ENCODE measurements at regions not wholly inside any gene's neighbourhood (a gene's known extent, or its start where the extent isn't known, plus 50 kb on each side); places are given as distances from the start of the nearest gene placed in this dataset.

DNA sequence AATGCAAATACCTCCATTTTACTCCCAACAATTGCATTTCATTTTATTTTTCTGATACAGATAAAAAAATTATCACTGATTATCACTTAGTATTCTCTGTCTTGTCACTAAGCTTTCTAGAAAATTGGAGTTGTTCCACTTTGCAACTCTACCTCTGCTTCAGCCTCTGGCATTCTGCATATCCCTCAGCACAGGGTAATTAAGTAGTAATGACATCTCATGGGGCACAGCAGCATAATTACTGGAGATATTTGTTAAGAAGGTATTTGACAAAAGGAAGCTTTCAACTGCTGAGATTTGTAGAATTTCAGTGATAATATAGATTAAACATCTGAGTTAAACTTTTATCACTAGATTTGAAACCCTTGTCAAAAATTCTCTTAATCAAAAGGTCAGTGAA, 446.2 kb downstream of the HTR1A start:
- peaks cover 2 to 41% (median 3%) of the 10 kb centered on the region in 5 donors for H3K9me3 Mint-ChIP-seq
- H3K27ac Mint-ChIP-seq, result no peak overlapping the region
- Histone ChIP-seq H3K4me1 (ENCODE audit: insufficient read depth, low read length) (no peaks in the 10 kb centered on the region), H3K36me3 (ENCODE audit: insufficient read depth, low read length) (no peaks in the 10 kb centered on the region), H3K27me3 (ENCODE audit: insufficient read depth, low read length, poor library complexity, severe bottlenecking) (no peaks in the 10 kb centered on the region), H3K4me3 (ENCODE audit: low read length) (no peak overlapping the region), H3K9me3 (ENCODE audit: low read length) (no peaks in the 10 kb centered on the region), H3K27ac (ENCODE audit: low read depth, low read length) (no peak overlapping the region)
- ChIA-PET CTCF (no interaction called here), POLR2A (no interaction called here)
- no peaks in the 10 kb centered on the region for H3K36me3 Mint-ChIP-seq
- H3K4me1 Mint-ChIP-seq, result no peaks in the 10 kb centered on the region
- H3K27me3 Mint-ChIP-seq, result no peaks in the 10 kb centered on the region
- DNase-seq, result no peak
- H3K4me3 Mint-ChIP-seq, result no peak overlapping the region

GRCh38 chr5:63500242-63500641, 462.0 kb downstream of the HTR1A start:
- no peak for DNase-seq
- Mint-ChIP-seq H3K36me3 (no peaks in the 10 kb centered on the region), H3K27ac (no peak overlapping the region), H3K27me3 (no peaks in the 10 kb centered on the region), H3K9me3 (peaks cover 0 to 9% (median 4%) of the 10 kb centered on the region in 5 donors), H3K4me1 (no peaks in the 10 kb centered on the region), H3K4me3 (no peak overlapping the region)
- Histone ChIP-seq H3K27ac (ENCODE audit: low read depth, low read length) (no peak overlapping the region), H3K27me3 (ENCODE audit: insufficient read depth, low read length, poor library complexity, severe bottlenecking) (no peaks in the 10 kb centered on the region), H3K4me3 (ENCODE audit: low read length) (no peak overlapping the region), H3K36me3 (ENCODE audit: insufficient read depth, low read length) (no peaks in the 10 kb centered on the region), H3K4me1 (ENCODE audit: insufficient read depth, low read length) (no peaks in the 10 kb centered on the region), H3K9me3 (ENCODE audit: low read length) (no peaks in the 10 kb centered on the region)
- POLR2A ChIA-PET, result no interaction called here
- CTCF ChIA-PET, result no interaction called here

GRCh38 chr5:63495225-63495624, 467.0 kb downstream of the HTR1A start:
- Mint-ChIP-seq H3K27me3 (no peaks in the 10 kb centered on the region), H3K9me3 (peaks cover 0 to 11% (median 1%) of the 10 kb centered on the region in 5 donors), H3K4me1 (no peaks in the 10 kb centered on the region), H3K4me3 (no peak overlapping the region), H3K27ac (no peak overlapping the region), H3K36me3 (no peaks in the 10 kb centered on the region)
- no peak for DNase-seq
- no peak overlapping the region for H3K4me3 ChIP-seq (ENCODE audit: low read length)
- no peaks in the 10 kb centered on the region for H3K9me3 ChIP-seq (ENCODE audit: low read length)
- POLR2A ChIA-PET, result no interaction called here
- H3K4me1 ChIP-seq (ENCODE audit: insufficient read depth, low read length), result no peaks in the 10 kb centered on the region
- H3K36me3 ChIP-seq (ENCODE audit: insufficient read depth, low read length), result no peaks in the 10 kb centered on the region
- no peak overlapping the region for H3K27ac ChIP-seq (ENCODE audit: low read depth, low read length)
- CTCF ChIA-PET, result no interaction called here
- H3K27me3 ChIP-seq (ENCODE audit: insufficient read depth, low read length, poor library complexity, severe bottlenecking), result no peaks in the 10 kb centered on the region

- no peaks in the 10 kb centered on the region for H3K9me3 ChIP-seq (ENCODE audit: low read length)
- Mint-ChIP-seq H3K9me3 (peaks cover 2 to 16% (median 11%) of the 10 kb centered on the region in 5 donors), H3K27ac (no peak overlapping the region), H3K4me3 (no peak overlapping the region), H3K4me1 (no peaks in the 10 kb centered on the region), H3K36me3 (no peaks in the 10 kb centered on the region), H3K27me3 (no peaks in the 10 kb centered on the region)
- no peaks in the 10 kb centered on the region for H3K36me3 ChIP-seq (ENCODE audit: insufficient read depth, low read length)
- CTCF ChIA-PET, result no interaction called here
- H3K27me3 ChIP-seq (ENCODE audit: insufficient read depth, low read length, poor library complexity, severe bottlenecking), result no peaks in the 10 kb centered on the region
- no peak for DNase-seq
- H3K4me3 ChIP-seq (ENCODE audit: low read length), result no peak overlapping the region
- no peaks in the 10 kb centered on the region for H3K4me1 ChIP-seq (ENCODE audit: insufficient read depth, low read length)
- no peak overlapping the region for H3K27ac ChIP-seq (ENCODE audit: low read depth, low read length)
- POLR2A ChIA-PET, result no interaction called here
These were observed 478.9 kb downstream of the HTR1A start for GRCh38 chr5:63483338-63483737.

GRCh38 chr5:63473335-63473967, 488.8 kb downstream of the HTR1A start:
- Histone ChIP-seq H3K9me3 (ENCODE audit: low read length) (no peaks in the 10 kb centered on the region), H3K4me3 (ENCODE audit: low read length) (no peak overlapping the region), H3K27ac (ENCODE audit: low read depth, low read length) (no peak overlapping the region), H3K4me1 (ENCODE audit: insufficient read depth, low read length) (no peaks in the 10 kb centered on the region), H3K36me3 (ENCODE audit: insufficient read depth, low read length) (no peaks in the 10 kb centered on the region), H3K27me3 (ENCODE audit: insufficient read depth, low read length, poor library complexity, severe bottlenecking) (no peaks in the 10 kb centered on the region)
- H3K4me1 Mint-ChIP-seq, result no peaks in the 10 kb centered on the region
- ChIA-PET CTCF (no interaction called here), POLR2A (no interaction called here)
- no peaks in the 10 kb centered on the region for H3K36me3 Mint-ChIP-seq
- no peak for DNase-seq
- no peaks in the 10 kb centered on the region for H3K27me3 Mint-ChIP-seq
- H3K27ac Mint-ChIP-seq, result no peak overlapping the region
- peaks cover under 1 to 16% (median 10%) of the 10 kb centered on the region in 5 donors for H3K9me3 Mint-ChIP-seq
- no peak overlapping the region for H3K4me3 Mint-ChIP-seq

DNA sequence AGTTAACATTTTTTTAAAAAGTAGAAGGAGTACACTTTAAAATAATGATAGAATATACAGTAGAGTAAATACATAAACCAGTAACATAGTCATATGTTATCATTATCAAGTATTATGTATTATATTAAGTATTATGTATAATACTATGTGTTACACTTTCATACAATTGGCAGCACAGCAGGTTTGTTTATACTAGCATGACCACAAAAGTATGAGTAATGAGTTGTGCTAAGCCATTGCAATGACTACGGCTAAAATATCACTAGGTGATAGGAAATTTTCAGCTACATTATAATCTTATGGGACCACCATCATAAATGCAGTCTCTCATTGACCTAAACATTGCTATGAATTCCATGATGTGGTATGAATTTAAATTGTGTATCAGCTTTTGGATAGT, 506.0 kb downstream of the HTR1A start:
- Histone ChIP-seq H3K36me3 (ENCODE audit: insufficient read depth, low read length) (no peaks in the 10 kb centered on the region), H3K4me3 (ENCODE audit: low read length) (no peak overlapping the region), H3K27ac (ENCODE audit: low read depth, low read length) (no peak overlapping the region), H3K27me3 (ENCODE audit: insufficient read depth, low read length, poor library complexity, severe bottlenecking) (no peaks in the 10 kb centered on the region), H3K4me1 (ENCODE audit: insufficient read depth, low read length) (no peaks in the 10 kb centered on the region), H3K9me3 (ENCODE audit: low read length) (no peaks in the 10 kb centered on the region)
- Mint-ChIP-seq H3K4me3 (no peak overlapping the region), H3K27me3 (no peaks in the 10 kb centered on the region), H3K36me3 (no peaks in the 10 kb centered on the region), H3K27ac (no peak overlapping the region), H3K4me1 (no peaks in the 10 kb centered on the region), H3K9me3 (peaks cover 0 to 10% (median 4%) of the 10 kb centered on the region in 5 donors)
- ChIA-PET POLR2A (no interaction called here), CTCF (no interaction called here)
- DNase-seq, result no peak

DNA sequence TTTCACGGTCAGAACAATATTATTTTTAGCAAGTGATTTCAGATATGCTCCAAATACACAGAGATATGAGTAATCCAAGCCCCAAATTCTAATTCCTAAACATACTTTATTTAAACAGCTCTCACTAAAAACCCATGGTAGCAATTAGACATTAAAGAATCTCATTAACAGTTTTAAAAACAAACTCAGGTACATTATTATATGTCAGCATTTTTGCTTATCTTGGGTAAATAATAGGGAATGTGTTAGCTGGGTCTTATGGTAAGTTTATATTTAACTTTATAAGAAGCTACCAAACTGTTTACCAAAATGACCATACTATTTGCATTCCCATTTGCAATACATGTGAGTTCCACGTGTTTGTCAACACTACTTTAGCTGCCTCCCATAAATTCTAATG, 511.1 kb downstream of the HTR1A start:
- no peaks in the 10 kb centered on the region for H3K27me3 Mint-ChIP-seq
- no peak overlapping the region for H3K27ac Mint-ChIP-seq
- no peaks in the 10 kb centered on the region for H3K36me3 Mint-ChIP-seq
- Histone ChIP-seq H3K27ac (ENCODE audit: low read depth, low read length) (no peak overlapping the region), H3K4me3 (ENCODE audit: low read length) (no peak overlapping the region), H3K27me3 (ENCODE audit: insufficient read depth, low read length, poor library complexity, severe bottlenecking) (no peaks in the 10 kb centered on the region), H3K9me3 (ENCODE audit: low read length) (no peaks in the 10 kb centered on the region), H3K4me1 (ENCODE audit: insufficient read depth, low read length) (no peaks in the 10 kb centered on the region), H3K36me3 (ENCODE audit: insufficient read depth, low read length) (no peaks in the 10 kb centered on the region)
- no peaks in the 10 kb centered on the region for H3K4me1 Mint-ChIP-seq
- peaks cover 0 to 16% (median 2%) of the 10 kb centered on the region in 5 donors for H3K9me3 Mint-ChIP-seq
- CTCF ChIA-PET, result no interaction called here
- no peak overlapping the region for H3K4me3 Mint-ChIP-seq
- no peak for DNase-seq
- POLR2A ChIA-PET, result no interaction called here

GRCh38 chr5:63439537-63439936, 522.7 kb downstream of the HTR1A start:
- Histone ChIP-seq H3K4me1 (ENCODE audit: insufficient read depth, low read length) (no peaks in the 10 kb centered on the region), H3K4me3 (ENCODE audit: low read length) (no peak overlapping the region), H3K27ac (ENCODE audit: low read depth, low read length) (no peak overlapping the region), H3K36me3 (ENCODE audit: insufficient read depth, low read length) (no peaks in the 10 kb centered on the region), H3K27me3 (ENCODE audit: insufficient read depth, low read length, poor library complexity, severe bottlenecking) (no peaks in the 10 kb centered on the region), H3K9me3 (ENCODE audit: low read length) (no peaks in the 10 kb centered on the region)
- Mint-ChIP-seq H3K36me3 (no peaks in the 10 kb centered on the region), H3K27me3 (no peaks in the 10 kb centered on the region), H3K4me3 (no peak overlapping the region), H3K9me3 (peaks cover 0 to 32% (median 2%) of the 10 kb centered on the region in 5 donors), H3K27ac (no peak overlapping the region), H3K4me1 (no peaks in the 10 kb centered on the region)
- no peak for DNase-seq
- ChIA-PET POLR2A (no interaction called here), CTCF (no interaction called here)

- H3K27me3 Mint-ChIP-seq, result no peaks in the 10 kb centered on the region
- H3K4me3 Mint-ChIP-seq, result no peak overlapping the region
- no peaks in the 10 kb centered on the region for H3K36me3 ChIP-seq (ENCODE audit: insufficient read depth, low read length)
- H3K27me3 ChIP-seq (ENCODE audit: insufficient read depth, low read length, poor library complexity, severe bottlenecking), result no peaks in the 10 kb centered on the region
- H3K4me1 ChIP-seq (ENCODE audit: insufficient read depth, low read length), result no peaks in the 10 kb centered on the region
- no peaks in the 10 kb centered on the region for H3K9me3 ChIP-seq (ENCODE audit: low read length)
- ChIA-PET POLR2A (no interaction called here), CTCF (no interaction called here)
- no peak for DNase-seq
- H3K4me1 Mint-ChIP-seq, result no peaks in the 10 kb centered on the region
- peaks cover 0 to 2% (median 0%) of the 10 kb centered on the region in 3 donors for H3K36me3 Mint-ChIP-seq
- H3K4me3 ChIP-seq (ENCODE audit: low read length), result no peak overlapping the region
- peaks cover 0 to 10% (median 2%) of the 10 kb centered on the region in 5 donors for H3K9me3 Mint-ChIP-seq
- no peak overlapping the region for H3K27ac Mint-ChIP-seq
- H3K27ac ChIP-seq (ENCODE audit: low read depth, low read length), result no peak overlapping the region
These were observed 552.5 kb downstream of the HTR1A start for GRCh38 chr5:63409737-63410136.

Data from CD8-positive, alpha-beta memory T cell (primary cell).